GM23248 (cell line): ENCODE measurements at regions not wholly inside any gene's neighbourhood (a gene's known extent, or its start where the extent isn't known, plus 50 kb on each side); places are given as distances from the start of the nearest gene placed in this dataset.

Source experiments
- EZH2 ChIP-seq: fragments of 200-600 bp; sonication (generic); IDR thresholded peaks from 2 replicates; pipeline ENCODE4 v1.6.1; 2018; ENCODE audit warnings: antibody characterized with exemption, mild to moderate bottlenecking; ENCODE audit not compliant: insufficient read depth, poor library complexity, severe bottlenecking
- EZH2phosphoT487 ChIP-seq: fragments of 200-600 bp; sonication (generic); IDR thresholded peaks from 2 replicates; pipeline ENCODE4 v1.6.1; 2018; ENCODE audit warnings: antibody characterized with exemption, moderate library complexity, mild to moderate bottlenecking, low read depth; ENCODE audit not compliant: insufficient read depth

- no peak for TF ChIP-seq EZH2
- no peak for TF ChIP-seq EZH2phosphoT487
Observed at GRCh38 chr10:32130788-32131187, 74.6 kb upstream of the KIF5B start.
